Testis (tissue), 2 donors: ENCODE measurements at regions not wholly inside any gene's neighbourhood (a gene's known extent, or its start where the extent isn't known, plus 50 kb on each side); places are given as distances from the start of the nearest gene placed in this dataset.

Source experiments
- CTCF ChIP-seq, 3 experiments: fragments of 450-650 bp in 2 of 3; fragments of 200-600 bp in 1 of 3; sonication (generic) in 1 of 3; IDR thresholded peaks; one replicate each; pipeline ENCODE4 v1.5.1; 2016 to 2019; ENCODE audit warnings: antibody characterized with exemption in 3 of 3, mild to moderate bottlenecking in 2 of 3, moderate library complexity in 1 of 3
- POLR2A ChIP-seq: fragments of 450-650 bp; IDR thresholded peaks from one replicate; pipeline ENCODE4 v1.6.1; 2017; ENCODE audit warnings: antibody characterized with exemption, mild to moderate bottlenecking, moderate library complexity

GRCh38 chr1:233459470-233459945, 132.0 kb downstream of the MAP3K21 start:
- TF ChIP-seq POLR2A = no peak
- no peak for TF ChIP-seq CTCF (IDR thresholded peaks at IDR 0.05)
